ENCODE measurements at regions not wholly inside any gene's neighbourhood (a gene's known extent, or its start where the extent isn't known, plus 50 kb on each side); places are given as distances from the start of the nearest gene placed in this dataset.

DNA sequence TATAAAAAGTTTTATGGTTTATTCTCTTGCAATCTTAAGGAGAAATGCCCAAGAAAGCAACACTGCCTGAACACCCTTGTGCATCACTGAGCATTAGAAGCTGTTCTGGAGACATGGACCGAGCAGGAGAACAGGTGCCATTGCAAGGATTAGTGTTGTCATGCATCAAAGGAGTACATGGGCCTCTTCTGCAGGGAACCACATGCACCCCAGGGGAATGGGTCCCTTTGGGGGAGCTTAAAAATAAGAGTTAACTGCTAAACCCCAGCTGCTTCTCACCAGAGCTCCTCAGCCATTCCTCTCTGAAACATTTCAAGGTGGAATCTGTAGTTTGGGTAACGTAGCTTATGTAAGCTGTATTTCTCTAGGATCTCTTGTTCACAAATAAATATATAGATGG, 353.0 kb upstream of the SLC7A11 start:
- TF ChIP-seq, protein P1, sequence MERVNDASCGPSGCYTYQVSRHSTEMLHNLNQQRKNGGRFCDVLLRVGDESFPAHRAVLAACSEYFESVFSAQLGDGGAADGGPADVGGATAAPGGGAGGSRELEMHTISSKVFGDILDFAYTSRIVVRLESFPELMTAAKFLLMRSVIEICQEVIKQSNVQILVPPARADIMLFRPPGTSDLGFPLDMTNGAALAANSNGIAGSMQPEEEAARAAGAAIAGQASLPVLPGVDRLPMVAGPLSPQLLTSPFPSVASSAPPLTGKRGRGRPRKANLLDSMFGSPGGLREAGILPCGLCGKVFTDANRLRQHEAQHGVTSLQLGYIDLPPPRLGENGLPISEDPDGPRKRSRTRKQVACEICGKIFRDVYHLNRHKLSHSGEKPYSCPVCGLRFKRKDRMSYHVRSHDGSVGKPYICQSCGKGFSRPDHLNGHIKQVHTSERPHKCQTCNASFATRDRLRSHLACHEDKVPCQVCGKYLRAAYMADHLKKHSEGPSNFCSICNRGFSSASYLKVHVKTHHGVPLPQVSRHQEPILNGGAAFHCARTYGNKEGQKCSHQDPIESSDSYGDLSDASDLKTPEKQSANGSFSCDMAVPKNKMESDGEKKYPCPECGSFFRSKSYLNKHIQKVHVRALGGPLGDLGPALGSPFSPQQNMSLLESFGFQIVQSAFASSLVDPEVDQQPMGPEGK (CRISPR knock-in tag; IDR thresholded peaks at IDR 0.05; ENCODE audit: borderline replicate concordance), result no peak
- TF ChIP-seq ZFP3 (CRISPR knock-in tag; IDR thresholded peaks at IDR 0.05) (no peak), ZC3H10 (CRISPR knock-in tag; IDR thresholded peaks at IDR 0.05) (no peak), ZNF8 (CRISPR knock-in tag; IDR thresholded peaks at IDR 0.05) (no peak), TCF4 (CRISPR knock-in tag; IDR thresholded peaks at IDR 0.05; ENCODE audit: borderline replicate concordance) (no peak), ZFP30 (CRISPR knock-in tag; IDR thresholded peaks at IDR 0.05) (no peak), PPARA (CRISPR knock-in tag; IDR thresholded peaks at IDR 0.05; ENCODE audit: borderline replicate concordance) (no peak), GLIS3 (CRISPR knock-in tag; IDR thresholded peaks at IDR 0.05) (no peak), TOX (CRISPR knock-in tag; IDR thresholded peaks at IDR 0.05; ENCODE audit: borderline replicate concordance) (no peak), CSDC2 (CRISPR knock-in tag; IDR thresholded peaks at IDR 0.05) (no peak), ARNTL (CRISPR knock-in tag; IDR thresholded peaks at IDR 0.05; ENCODE audit: borderline replicate concordance, low read depth) (no peak)
- TF ChIP-seq, protein P2, sequence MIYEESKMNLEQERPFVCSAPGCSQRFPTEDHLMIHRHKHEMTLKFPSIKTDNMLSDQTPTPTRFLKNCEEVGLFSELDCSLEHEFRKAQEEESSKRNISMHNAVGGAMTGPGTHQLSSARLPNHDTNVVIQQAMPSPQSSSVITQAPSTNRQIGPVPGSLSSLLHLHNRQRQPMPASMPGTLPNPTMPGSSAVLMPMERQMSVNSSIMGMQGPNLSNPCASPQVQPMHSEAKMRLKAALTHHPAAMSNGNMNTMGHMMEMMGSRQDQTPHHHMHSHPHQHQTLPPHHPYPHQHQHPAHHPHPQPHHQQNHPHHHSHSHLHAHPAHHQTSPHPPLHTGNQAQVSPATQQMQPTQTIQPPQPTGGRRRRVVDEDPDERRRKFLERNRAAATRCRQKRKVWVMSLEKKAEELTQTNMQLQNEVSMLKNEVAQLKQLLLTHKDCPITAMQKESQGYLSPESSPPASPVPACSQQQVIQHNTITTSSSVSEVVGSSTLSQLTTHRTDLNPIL (CRISPR knock-in tag; IDR thresholded peaks at IDR 0.05; ENCODE audit: low read depth), result no peak
- TF ChIP-seq, protein P3, sequence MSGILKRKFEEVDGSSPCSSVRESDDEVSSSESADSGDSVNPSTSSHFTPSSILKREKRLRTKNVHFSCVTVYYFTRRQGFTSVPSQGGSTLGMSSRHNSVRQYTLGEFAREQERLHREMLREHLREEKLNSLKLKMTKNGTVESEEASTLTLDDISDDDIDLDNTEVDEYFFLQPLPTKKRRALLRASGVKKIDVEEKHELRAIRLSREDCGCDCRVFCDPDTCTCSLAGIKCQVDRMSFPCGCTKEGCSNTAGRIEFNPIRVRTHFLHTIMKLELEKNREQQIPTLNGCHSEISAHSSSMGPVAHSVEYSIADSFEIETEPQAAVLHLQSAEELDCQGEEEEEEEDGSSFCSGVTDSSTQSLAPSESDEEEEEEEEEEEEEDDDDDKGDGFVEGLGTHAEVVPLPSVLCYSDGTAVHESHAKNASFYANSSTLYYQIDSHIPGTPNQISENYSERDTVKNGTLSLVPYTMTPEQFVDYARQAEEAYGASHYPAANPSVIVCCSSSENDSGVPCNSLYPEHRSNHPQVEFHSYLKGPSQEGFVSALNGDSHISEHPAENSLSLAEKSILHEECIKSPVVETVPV (CRISPR knock-in tag; IDR thresholded peaks at IDR 0.05), result no peak

All from SK-N-SH treated with all-trans-retinoic acid at 6 μM for 48 hours (cell line).